HG03565 (cell line): ENCODE measurements at regions not wholly inside any gene's neighbourhood (a gene's known extent, or its start where the extent isn't known, plus 50 kb on each side); places are given as distances from the start of the nearest gene placed in this dataset.

Experiments used
- ATAC-seq: cut with Tn5 transposase; IDR thresholded peaks from one replicate; pipeline ENCODE4 v1.9.1; 2021; ENCODE audit warnings: mild to moderate bottlenecking, moderate library complexity; ENCODE audit not compliant: unreplicated experiment

DNA sequence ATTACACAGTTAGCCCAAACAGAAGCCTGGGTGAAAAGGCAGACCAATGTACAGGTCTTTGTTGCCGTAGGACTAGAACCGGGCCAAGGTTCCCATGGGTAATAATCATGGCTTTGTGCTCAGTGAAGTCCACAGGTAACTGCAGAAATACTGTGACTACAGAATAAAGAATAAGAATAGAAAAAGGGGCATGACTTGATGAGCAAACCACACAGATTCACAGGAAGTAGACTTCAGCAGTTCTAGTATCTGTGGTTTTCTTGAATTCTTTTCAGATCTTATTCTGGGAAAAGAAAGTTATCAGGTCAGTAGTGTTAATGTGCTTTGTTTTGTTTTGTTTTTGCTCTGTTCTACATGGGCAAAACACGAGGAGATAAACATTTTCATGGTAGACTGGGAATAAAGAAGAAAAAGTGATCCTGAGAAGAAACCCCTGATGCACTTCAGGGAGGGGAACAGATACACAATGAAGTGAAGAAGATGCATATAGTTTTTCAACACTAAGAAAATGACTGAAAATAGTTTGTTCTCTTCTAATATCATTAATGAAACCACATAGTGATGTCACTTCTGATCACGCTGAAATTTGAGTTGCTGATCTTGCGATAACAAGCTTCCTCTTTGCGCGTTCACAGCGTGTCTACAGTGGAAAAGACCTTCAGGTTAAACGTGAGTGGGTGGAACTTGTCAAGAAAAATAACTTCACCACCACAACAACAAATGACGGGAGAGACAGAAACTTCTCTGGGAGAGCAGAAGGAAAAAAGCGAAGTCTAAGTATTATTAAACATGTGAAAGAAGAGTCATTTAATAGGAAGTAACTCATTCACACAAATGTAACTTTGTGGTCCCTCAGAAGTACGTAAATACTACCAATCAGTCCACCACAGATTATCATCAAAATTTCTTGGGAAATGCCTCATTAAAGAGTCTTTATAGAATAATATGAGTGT is 315.8 kb upstream of the SATB1 start:
- peak; percentile 81 for ATAC-seq

- ATAC-seq = peak; percentile 25
Measured at GRCh38 chr3:18739099-18739433, 313.9 kb upstream of the SATB1 start.

GRCh38 chr3:18738393-18739098 is 313.4 kb upstream of the SATB1 start:
- ATAC-seq = no peak

DNA sequence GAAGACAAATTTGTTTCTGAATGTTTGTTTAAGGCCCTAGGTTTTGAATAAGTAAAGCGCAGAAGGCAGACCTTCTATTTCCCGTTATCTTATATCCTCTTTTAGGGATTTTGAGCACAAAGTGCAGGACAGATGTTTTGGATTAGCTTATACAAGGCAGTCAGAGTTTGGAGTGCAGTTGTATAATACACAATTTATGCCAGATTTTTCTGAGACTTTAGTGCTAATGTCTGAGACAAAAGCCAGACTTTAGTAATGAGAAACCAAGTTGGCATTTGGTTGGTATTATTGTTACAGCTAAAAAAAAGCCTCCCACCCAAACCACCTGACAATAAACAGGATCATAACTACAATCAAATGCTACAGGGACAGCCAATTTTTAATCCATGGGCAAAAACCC is 309.9 kb upstream of the SATB1 start:
- no peak for ATAC-seq

GRCh38 chr3:18734309-18734708 is 309.2 kb upstream of the SATB1 start:
- no peak for ATAC-seq

DNA sequence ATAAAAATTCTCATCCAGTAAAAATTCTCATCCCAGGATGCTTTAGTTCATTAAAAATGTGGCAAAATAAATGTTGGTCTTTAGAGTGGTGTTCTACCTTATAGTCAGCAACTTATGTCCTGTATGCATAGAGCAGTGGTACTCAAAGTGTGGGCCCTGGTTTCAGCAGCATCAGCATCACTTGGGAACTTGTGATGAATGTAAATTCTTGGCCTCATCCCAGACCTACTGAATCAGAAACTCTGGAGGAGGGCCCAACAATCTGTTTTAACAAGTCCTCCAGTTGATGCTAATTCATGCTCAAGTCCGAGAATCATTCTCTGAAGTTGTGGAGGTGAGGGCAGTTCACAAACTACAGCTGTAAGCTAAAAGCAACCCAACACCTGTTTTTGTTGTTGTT is 307.3 kb upstream of the SATB1 start:
- ATAC-seq = no peak

- ATAC-seq = no peak
Measured at GRCh38 chr3:18730491-18730890, 305.4 kb upstream of the SATB1 start.

- ATAC-seq = no peak
Measured at GRCh38 chr3:18729671-18730070, 304.5 kb upstream of the SATB1 start.

DNA sequence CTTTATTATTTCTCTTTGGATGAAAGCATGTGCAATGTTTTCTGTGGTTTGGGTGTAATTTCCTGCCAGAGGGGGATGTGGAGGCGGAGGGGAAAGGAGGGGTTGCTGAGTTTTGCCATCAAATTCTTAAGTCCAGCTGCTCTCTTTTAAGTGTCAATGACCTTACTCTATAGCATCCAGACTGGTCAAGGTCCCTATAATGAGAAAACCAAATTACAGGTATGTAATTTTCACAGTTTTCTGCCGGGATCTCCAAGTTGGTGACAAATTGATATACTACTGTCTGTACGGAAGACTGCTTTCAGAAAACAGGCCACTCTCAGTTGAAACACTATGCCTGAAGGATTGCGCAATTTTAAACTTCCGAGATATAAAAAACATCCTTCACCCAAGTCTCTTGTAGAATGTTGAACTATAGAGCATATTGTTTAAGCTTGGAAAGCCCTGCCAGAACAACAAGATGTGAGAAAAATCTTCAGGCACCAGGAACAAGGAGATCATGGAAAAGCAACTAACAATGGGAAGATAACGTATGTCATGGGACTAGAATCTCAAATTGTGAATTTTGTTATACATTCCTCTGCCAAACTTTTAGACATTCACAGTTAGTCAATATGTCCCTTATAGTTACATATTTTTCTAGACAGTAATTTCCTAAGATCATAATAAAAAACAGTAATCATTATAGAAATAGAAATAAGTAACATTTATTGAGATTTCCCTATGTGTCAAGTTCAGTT is 300.7 kb upstream of the SATB1 start:
- no peak for ATAC-seq

DNA sequence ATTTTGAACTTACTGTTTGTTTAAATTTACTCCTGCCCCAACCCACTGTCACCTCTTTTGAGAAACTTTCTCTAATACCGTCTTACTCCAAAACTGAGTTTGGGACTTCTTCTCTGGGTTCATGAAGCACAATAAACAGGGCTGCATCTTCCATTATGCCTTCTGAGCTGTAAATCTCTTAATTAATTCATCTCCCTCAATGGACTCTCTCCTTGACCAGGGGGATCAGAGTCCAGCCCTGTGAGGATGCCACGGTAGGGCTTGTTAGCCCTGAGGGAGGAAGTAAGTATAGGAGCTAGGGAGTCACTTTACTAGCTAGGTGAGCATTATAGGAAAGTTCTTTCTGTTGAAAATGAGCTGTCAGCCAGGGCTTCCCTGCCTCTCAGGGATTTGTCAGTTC is 299.3 kb upstream of the SATB1 start:
- no peak for ATAC-seq

DNA sequence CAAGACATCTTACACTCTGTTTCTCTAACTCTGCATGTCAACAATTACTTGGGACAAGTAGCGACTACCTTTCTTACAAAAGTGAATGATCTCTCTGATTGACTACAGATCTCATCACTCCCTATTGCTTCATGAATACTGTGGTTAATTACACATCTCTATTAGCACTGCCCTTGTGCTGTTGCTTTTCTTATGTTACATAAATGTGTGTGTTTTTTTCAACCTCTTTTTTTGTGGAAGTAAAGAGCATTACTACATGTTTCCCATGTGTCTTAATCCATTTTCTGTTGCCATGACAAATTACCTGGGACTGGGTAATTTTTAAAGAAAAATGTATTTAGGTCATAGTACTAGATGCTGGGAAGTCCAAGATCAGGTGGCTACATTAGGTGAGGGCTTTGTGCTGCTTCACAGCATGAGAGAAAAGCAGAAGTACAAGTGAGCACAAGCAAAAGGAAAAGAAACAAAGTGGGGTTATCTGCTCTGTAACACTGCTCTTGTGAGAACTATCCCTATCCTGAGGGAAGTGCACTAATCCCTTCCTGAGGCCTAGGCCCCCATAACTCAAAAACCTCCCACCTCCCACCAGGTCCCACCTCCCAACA is 298.2 kb upstream of the SATB1 start:
- ATAC-seq = no peak

DNA sequence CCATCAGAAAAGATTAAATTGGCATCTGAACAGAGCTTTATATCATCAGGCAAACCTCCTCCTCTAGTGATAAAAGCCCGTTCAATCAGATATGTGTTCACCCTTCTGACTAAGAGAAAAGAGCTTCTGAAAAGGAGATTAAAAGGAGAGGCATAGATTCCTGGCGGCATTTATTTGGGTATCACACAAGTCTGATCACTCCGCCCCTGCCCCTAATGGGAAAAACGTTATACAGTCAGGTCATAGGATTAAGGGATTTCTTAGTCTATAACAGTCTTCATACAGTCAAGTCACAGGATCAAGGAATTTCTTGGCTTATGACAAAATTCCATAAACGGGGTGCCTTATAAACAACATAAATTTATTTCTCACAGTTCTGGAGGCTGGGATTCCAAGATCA is 295.4 kb upstream of the SATB1 start:
- ATAC-seq = no peak

DNA sequence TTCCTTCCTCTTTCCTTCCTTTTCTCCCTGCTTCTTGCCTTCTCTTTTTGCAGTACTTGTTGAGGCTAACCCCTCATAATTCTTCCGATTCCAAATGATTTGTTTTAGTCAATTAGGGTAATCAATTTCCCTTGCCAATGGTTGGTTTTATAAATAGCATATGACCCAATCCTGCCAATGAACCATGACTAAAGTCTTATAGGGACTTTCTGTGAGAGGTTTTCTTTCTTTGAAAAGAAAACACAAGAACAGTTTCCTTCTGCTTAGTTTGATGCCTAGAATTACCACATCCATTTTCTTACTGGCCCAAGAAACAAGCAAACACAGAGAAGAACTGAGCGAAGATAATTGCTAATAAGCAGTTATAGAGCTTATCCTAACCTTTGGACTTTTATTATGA is 292.5 kb upstream of the SATB1 start:
- peak; percentile 53 for ATAC-seq

DNA sequence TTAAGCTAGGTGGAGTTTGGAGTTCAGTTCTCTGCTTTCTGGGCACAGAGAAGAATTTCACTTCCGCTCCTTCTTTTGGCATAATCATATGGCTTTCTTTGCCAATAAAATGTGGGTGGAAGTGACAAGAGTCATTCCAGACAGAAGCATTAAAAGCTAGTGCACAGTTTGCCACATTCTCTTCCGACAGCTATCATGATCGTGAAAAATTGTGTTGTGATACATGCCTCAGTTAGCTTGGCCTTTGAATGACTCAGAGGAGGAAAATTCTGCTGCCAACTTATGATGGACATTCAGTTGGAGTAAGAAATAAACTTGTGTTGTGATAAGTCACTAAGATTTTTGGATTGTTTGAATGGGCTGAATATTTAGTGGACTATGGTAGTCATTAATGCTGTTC is 291.7 kb upstream of the SATB1 start:
- no peak for ATAC-seq

DNA sequence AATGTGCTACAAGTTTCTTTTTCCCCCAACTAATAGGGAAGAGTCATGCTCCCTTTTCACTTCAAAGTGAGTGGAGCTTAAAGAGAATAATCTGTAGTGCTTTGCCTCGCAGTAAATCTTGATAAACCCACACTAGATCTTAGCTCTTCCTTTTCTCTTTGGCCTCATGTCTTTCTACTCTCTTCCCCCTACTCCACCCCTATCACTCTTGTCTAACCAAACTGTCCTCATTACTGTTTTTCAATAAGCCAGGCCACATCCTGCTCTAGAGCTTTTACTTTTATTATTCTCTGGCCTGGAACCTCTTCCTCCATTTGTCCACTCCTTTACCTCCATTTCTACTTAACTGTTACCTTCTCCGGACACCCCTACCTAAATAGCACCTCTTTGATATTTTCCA is 291.0 kb upstream of the SATB1 start:
- no peak for ATAC-seq

DNA sequence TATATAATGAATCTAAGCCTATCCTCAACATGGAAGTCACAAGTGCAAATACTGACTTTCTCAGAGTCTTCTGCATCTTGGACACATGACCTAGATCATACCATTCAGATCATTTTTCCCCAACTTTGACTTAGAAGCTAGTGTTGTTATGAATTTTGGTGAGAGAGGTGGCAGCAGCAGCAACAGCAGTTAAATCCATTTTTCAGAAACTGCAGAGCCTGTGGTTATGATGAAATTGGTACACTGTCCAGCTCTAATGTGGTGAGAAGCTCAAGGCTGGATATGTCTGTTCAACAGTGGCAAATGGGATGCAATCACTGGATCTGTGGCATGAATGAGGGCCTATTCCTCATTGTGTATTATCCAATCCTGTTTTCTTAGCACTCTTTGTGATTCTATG is 290.1 kb upstream of the SATB1 start:
- no peak for ATAC-seq

- no peak for ATAC-seq
Measured at GRCh38 chr3:18713577-18713951, 288.4 kb upstream of the SATB1 start.

DNA sequence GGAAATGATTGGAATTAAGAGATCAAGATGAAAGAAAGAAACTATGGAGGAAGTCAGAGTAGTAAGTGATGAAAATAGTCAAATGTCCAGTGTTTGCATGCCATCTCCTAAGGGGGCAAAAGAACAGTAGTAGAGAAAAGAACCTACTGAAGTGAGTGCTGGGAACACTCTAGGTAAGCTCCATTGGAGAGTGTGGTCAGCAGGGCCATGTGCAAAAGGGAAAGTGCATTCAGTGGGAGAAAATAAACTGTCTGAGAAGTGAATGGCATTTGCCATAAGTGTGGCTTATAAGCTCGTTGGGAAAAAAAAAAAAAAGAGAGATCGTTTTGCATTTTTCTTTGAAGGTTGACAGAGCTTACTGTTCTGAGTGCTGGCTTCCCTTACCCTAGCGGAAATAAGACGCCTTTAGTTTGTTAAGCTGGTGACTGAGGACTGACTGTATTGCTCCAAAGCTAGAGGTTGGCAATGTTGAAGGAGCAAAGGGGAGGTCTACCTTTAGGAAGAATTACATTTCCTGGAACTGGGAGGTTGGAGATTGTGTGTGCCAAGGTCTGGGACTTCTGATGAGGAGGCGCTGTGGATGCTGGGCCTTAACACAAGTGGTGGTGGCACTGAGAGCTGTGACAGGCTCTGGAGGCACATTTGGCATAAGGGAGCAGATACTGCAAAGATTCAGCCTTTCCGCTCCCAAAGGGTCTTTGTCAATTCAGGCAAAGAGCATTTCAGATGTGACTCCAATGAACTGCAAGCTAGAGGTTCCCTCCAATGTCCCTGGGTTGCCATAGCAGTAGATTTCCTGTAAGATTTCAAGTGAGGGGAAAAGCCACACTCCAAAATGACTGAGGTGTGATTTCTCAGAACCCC is 287.8 kb upstream of the SATB1 start:
- no peak for ATAC-seq

DNA sequence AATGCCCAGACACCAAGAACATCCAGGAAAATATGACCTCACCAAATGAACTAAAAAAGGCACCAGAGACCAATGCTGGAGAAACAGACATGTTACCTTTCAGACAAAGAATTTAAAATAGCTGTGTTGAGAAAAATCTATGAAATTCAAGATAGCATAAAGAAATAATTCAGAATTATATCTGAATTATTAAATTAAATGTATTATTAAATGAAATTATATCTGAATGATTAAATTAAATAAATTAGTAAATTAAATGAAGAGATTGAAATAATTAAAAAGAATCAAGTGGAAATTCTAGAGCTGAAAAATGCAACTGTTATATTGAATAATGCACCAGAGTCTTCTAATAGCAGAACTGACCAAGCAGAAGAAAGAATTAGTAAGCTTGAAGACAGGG is 279.2 kb upstream of the SATB1 start:
- no peak for ATAC-seq

DNA sequence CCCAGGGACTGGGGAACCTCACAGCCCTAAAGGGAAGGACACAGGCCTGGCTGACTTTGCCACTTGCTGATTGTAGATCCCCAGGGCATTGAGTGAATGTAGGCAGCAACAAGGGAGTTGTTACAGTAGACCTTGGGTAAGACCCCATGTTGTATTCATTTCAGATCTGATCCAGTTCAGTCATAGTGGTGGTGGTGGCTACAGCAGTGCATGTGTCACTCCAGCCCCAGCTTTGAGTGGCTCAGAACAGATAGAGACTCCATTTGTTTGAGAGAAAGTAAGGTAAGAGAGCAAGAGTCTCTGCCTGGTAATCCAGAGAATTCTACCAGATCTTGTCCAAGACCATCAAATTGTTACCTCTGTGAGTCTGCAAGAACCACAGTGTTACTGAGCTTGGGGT is 278.7 kb upstream of the SATB1 start:
- no peak for ATAC-seq
